ENCODE measurements at regions not wholly inside any gene's neighbourhood (a gene's known extent, or its start where the extent isn't known, plus 50 kb on each side); places are given as distances from the start of the nearest gene placed in this dataset.
A peak's percentile ranks its signal among the peaks of the same experiment; 100 is the strongest.

DNA sequence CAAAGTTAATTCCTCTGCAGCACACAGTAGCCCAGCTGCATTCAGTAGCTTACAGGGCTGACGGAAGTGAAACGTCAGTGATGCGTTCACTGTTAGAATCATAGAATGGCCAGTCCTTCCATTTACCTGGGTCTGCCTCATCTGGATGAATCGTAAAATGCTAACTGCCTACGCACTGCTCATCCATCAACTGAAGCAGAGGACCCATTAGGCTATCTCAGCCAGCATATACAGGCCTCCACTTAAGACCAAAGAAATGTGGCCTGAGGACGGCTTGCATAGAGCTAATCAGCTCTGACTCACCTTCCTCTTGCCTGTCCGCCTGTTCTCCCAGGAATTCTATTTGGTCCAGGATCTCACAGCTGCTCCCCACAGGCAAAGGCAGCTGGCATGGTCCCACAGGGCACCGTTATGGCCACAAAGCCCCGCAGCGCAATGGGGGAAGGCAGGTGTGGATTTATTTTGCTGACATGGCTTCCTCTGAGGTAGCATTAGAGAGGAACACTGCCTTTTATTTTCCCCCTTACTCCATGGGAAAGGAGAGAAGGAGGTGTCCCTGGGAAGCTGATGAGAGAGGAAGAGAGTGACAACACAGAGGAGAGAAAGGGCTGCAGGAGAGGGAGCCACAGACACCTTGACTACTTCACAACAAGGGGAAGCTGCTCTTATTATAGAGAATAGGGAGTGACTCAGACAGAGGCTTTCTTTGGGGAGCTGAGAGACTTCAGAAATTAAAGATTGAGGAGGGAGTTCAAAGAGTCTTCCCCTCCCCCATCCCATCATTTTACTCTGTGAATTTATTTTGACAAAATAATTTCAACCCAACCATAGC, 177.6 kb downstream of the HHIPL2 start:
- DNase-seq: no peak

DNA sequence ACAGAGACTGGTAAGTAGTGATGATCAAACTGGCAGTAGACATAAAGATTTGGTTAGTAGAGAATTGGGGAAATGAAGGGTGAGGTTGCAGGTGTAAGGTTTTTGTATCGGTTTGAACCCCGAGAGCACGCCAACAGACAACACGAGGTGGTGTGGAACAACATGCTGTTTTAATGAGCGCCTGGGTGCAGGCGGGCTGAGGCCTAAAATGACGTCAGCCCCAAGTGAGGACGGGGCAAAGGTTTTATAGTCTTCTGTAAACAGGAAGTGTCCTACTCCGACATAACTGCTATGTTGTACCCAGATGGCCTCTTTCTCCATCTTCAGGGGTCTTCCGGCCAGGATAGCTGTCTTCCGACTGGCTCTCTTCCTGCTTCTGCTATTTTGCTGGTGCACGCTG, 178.8 kb downstream of the HHIPL2 start:
- no peak overlapping the region for H3K27ac ChIP-seq (ENCODE audit: low read depth in 2 of 2, low read length in 1 of 2)
- TF ChIP-seq YY1 (IDR thresholded peaks at IDR 0.05; ENCODE audit: low read depth) (no peak), TEAD4 (IDR thresholded peaks at IDR 0.05; ENCODE audit: borderline replicate concordance, insufficient read depth) (no peak), SMC3 (IDR thresholded peaks at IDR 0.05; ENCODE audit: low read depth, low read length) (no peak), NFIC (IDR thresholded peaks at IDR 0.05; ENCODE audit: borderline replicate concordance) (no peak), RFX5 (IDR thresholded peaks at IDR 0.05; ENCODE audit: low read length) (no peak), EZH2phosphoT487 (IDR thresholded peaks at IDR 0.05; ENCODE audit: borderline replicate concordance, low read depth) (no peak), MXI1 (IDR thresholded peaks at IDR 0.05; ENCODE audit: low read depth, low read length) (no peak)
- TF ChIP-seq, protein P1, sequence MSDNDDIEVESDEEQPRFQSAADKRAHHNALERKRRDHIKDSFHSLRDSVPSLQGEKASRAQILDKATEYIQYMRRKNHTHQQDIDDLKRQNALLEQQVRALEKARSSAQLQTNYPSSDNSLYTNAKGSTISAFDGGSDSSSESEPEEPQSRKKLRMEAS (IDR thresholded peaks at IDR 0.05; ENCODE audit: low read depth): no peak
- TF ChIP-seq, protein P2, sequence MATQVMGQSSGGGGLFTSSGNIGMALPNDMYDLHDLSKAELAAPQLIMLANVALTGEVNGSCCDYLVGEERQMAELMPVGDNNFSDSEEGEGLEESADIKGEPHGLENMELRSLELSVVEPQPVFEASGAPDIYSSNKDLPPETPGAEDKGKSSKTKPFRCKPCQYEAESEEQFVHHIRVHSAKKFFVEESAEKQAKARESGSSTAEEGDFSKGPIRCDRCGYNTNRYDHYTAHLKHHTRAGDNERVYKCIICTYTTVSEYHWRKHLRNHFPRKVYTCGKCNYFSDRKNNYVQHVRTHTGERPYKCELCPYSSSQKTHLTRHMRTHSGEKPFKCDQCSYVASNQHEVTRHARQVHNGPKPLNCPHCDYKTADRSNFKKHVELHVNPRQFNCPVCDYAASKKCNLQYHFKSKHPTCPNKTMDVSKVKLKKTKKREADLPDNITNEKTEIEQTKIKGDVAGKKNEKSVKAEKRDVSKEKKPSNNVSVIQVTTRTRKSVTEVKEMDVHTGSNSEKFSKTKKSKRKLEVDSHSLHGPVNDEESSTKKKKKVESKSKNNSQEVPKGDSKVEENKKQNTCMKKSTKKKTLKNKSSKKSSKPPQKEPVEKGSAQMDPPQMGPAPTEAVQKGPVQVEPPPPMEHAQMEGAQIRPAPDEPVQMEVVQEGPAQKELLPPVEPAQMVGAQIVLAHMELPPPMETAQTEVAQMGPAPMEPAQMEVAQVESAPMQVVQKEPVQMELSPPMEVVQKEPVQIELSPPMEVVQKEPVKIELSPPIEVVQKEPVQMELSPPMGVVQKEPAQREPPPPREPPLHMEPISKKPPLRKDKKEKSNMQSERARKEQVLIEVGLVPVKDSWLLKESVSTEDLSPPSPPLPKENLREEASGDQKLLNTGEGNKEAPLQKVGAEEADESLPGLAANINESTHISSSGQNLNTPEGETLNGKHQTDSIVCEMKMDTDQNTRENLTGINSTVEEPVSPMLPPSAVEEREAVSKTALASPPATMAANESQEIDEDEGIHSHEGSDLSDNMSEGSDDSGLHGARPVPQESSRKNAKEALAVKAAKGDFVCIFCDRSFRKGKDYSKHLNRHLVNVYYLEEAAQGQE (IDR thresholded peaks at IDR 0.05; ENCODE audit: low read depth, low read length): no peak
- TF ChIP-seq, protein P3, sequence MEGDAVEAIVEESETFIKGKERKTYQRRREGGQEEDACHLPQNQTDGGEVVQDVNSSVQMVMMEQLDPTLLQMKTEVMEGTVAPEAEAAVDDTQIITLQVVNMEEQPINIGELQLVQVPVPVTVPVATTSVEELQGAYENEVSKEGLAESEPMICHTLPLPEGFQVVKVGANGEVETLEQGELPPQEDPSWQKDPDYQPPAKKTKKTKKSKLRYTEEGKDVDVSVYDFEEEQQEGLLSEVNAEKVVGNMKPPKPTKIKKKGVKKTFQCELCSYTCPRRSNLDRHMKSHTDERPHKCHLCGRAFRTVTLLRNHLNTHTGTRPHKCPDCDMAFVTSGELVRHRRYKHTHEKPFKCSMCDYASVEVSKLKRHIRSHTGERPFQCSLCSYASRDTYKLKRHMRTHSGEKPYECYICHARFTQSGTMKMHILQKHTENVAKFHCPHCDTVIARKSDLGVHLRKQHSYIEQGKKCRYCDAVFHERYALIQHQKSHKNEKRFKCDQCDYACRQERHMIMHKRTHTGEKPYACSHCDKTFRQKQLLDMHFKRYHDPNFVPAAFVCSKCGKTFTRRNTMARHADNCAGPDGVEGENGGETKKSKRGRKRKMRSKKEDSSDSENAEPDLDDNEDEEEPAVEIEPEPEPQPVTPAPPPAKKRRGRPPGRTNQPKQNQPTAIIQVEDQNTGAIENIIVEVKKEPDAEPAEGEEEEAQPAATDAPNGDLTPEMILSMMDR (IDR thresholded peaks at IDR 0.05): no peak
- H3K9me3 ChIP-seq: no peaks in the 10 kb centered on the region
- no peaks in the 10 kb centered on the region for H3K79me2 ChIP-seq (ENCODE audit: insufficient read depth)
- 53% methylated on average over 9 of the region's 12 CpGs for WGBS (ENCODE audit: low lambda C conversion rate)
- no peaks in the 10 kb centered on the region for H3F3A ChIP-seq (replicated peaks; ENCODE audit: insufficient read depth)
- H4K20me1 ChIP-seq (ENCODE audit: insufficient read depth): no peaks in the 10 kb centered on the region
- no peak overlapping the region for H3K4me3 ChIP-seq (ENCODE audit: low read depth in 2 of 2, low read length in 1 of 2)
- H3K9me2 ChIP-seq: no peaks in the 10 kb centered on the region
- no peaks in the 10 kb centered on the region for H3K27me3 ChIP-seq (ENCODE audit: insufficient read depth)
- H2AFZ ChIP-seq (ENCODE audit: low read depth): no peak overlapping the region
- ChIA-PET POLR2A (no interaction called here), CTCF (no interaction called here)
- no peaks in the 10 kb centered on the region for H3K36me3 ChIP-seq (replicated peaks in 1 of 2; ENCODE audit: control insufficient read depth in 1 of 2, insufficient read depth in 2 of 2, low read length in 1 of 2)
- H3K9ac ChIP-seq: no peak overlapping the region
- no peak for DNase-seq
- no peak overlapping the region for H3K4me2 ChIP-seq
- peaks cover 0 to 7% of the 10 kb centered on the region in 2 experiments; a peak in 3 of 4 replicates for H3K4me1 ChIP-seq (ENCODE audit: control insufficient read depth in 1 of 2, insufficient read depth in 2 of 2, low read depth in 1 of 2, low read length in 1 of 2)

More for the DNA sequence above, 177.6 kb downstream of the HHIPL2 start:
- Histone ChIP-seq H3K9me3 (no peaks in the 10 kb centered on the region), H2AFZ (ENCODE audit: low read depth) (no peak overlapping the region), H4K20me1 (ENCODE audit: insufficient read depth) (no peaks in the 10 kb centered on the region), H3K27ac (ENCODE audit: low read depth in 2 of 2, low read length in 1 of 2) (peak overlapping the region in 1 of 2 experiments; percentile 58; a peak in 2 of 4 replicates), H3K4me2 (no peak overlapping the region), H3K9me2 (no peaks in the 10 kb centered on the region), H3K36me3 (replicated peaks in 1 of 2; ENCODE audit: control insufficient read depth in 1 of 2, insufficient read depth in 2 of 2, low read length in 1 of 2) (no peaks in the 10 kb centered on the region), H3K4me3 (ENCODE audit: low read depth in 2 of 2, low read length in 1 of 2) (no peak overlapping the region; a peak in 1 of 4 replicates), H3K27me3 (ENCODE audit: insufficient read depth) (no peaks in the 10 kb centered on the region), H3F3A (replicated peaks; ENCODE audit: insufficient read depth) (no peaks in the 10 kb centered on the region), H3K9ac (no peak overlapping the region), H3K79me2 (ENCODE audit: insufficient read depth) (no peaks in the 10 kb centered on the region), H3K4me1 (ENCODE audit: control insufficient read depth in 1 of 2, insufficient read depth in 2 of 2, low read depth in 1 of 2, low read length in 1 of 2) (peaks cover 0 to 9% of the 10 kb centered on the region in 2 experiments; a peak in 3 of 4 replicates)
- WGBS (ENCODE audit: low lambda C conversion rate): 63% methylated on average over 9 of the region's 10 CpGs
- TF ChIP-seq TCF12 (IDR thresholded peaks at IDR 0.05) (peak; percentile 31; the same call in 1 of the 2 replicates), SIN3A (IDR thresholded peaks at IDR 0.05; ENCODE audit: borderline replicate concordance, low read depth, low read length) (no peak)
- TF ChIP-seq, protein P4, sequence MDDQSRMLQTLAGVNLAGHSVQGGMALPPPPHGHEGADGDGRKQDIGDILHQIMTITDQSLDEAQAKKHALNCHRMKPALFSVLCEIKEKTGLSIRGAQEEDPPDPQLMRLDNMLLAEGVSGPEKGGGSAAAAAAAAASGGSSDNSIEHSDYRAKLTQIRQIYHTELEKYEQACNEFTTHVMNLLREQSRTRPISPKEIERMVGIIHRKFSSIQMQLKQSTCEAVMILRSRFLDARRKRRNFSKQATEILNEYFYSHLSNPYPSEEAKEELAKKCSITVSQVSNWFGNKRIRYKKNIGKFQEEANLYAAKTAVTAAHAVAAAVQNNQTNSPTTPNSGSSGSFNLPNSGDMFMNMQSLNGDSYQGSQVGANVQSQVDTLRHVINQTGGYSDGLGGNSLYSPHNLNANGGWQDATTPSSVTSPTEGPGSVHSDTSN (IDR thresholded peaks at IDR 0.05): no peak
- ChIA-PET POLR2A (no interaction called here), CTCF (no interaction called here)
